Muscle layer of duodenum (tissue), 2 donors: ENCODE measurements at regions not wholly inside any gene's neighbourhood (a gene's known extent, or its start where the extent isn't known, plus 50 kb on each side); places are given as distances from the start of the nearest gene placed in this dataset.

Source experiments
- H3K27ac ChIP-seq: one replicate; pipeline ENCODE4 v1.7.0; 2013; ENCODE audit warnings: mild to moderate bottlenecking, low read length
- H3K27me3 ChIP-seq: one replicate; pipeline ENCODE4 v1.7.0; 2013; ENCODE audit warnings: low read depth, mild to moderate bottlenecking, control low read depth, low read length
- H3K36me3 ChIP-seq, 2 donors: one replicate each; pipeline ENCODE4 v1.7.0; 2013; ENCODE audit warnings: low read length in 2 of 2, control low read depth in 1 of 2, mild to moderate bottlenecking in 1 of 2; ENCODE audit not compliant: insufficient read depth in 2 of 2, control insufficient read depth in 1 of 2
- H3K4me1 ChIP-seq, 2 donors: one replicate each; pipeline ENCODE4 v1.7.0; 2013; ENCODE audit warnings: low read length in 2 of 2, mild to moderate bottlenecking in 2 of 2, control low read depth in 1 of 2, moderate library complexity in 1 of 2; ENCODE audit not compliant: insufficient read depth in 2 of 2, control insufficient read depth in 1 of 2
- H3K4me3 ChIP-seq, 2 donors: one replicate each; pipeline ENCODE4 v1.7.0; 2013; ENCODE audit warnings: low read length in 2 of 2, low read depth in 1 of 2, mild to moderate bottlenecking in 1 of 2
- H3K9me3 ChIP-seq, 2 donors: one replicate each; pipeline ENCODE4 v1.7.0; 2013; ENCODE audit warnings: low read length in 2 of 2, control low read depth in 1 of 2, mild to moderate bottlenecking in 1 of 2; ENCODE audit not compliant: control insufficient read depth in 1 of 2
- donor health status: healthy.

DNA sequence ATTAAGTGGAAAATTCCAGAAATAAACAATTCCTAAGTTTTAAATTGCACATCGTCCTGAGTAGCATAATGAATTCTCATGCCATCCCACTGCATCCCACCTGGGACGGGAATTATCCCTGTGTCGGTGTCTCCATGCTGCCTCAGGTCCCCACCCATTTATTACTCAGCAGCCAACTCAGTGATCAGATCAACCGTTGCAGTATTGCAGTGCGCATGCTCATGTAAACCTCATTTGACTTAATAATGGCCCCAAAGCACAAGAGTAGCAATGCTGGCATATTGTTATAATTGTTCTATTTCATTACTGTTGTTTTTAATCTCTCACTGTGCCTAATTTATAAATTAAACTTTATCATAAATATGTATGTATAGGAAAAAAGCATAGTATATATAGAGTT, 214.4 kb downstream of the METTL4 start:
- H3K9me3 ChIP-seq, result no peaks in the 10 kb centered on the region
- H3K27me3 ChIP-seq, result no peaks in the 10 kb centered on the region
- H3K36me3 ChIP-seq, result no peaks in the 10 kb centered on the region
- H3K27ac ChIP-seq, result no peak overlapping the region
- H3K4me3 ChIP-seq, result no peak overlapping the region
- H3K4me1 ChIP-seq, result no peaks in the 10 kb centered on the region

DNA sequence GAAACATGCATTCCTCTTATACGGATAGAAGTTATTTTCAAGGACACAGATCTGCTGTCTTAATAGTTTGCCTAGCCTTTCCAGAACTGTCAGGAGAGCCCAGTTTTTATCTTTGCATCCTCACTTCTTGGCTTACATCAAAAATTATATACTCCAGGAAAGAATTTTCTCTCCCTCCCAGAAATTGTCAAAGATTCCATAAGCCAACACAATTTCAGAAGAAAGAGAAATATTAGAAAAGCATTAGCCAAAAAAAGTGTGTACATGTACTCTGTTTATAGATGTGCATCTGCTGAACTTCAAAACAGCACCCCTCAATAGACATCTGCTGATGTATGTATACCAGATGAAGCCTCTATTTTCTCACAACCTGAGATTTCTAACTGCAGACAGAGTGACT, 210.4 kb downstream of the METTL4 start:
- Histone ChIP-seq H3K27me3 (no peaks in the 10 kb centered on the region), H3K4me3 (no peak overlapping the region), H3K4me1 (no peaks in the 10 kb centered on the region), H3K27ac (no peak overlapping the region), H3K36me3 (no peaks in the 10 kb centered on the region), H3K9me3 (no peaks in the 10 kb centered on the region)

DNA sequence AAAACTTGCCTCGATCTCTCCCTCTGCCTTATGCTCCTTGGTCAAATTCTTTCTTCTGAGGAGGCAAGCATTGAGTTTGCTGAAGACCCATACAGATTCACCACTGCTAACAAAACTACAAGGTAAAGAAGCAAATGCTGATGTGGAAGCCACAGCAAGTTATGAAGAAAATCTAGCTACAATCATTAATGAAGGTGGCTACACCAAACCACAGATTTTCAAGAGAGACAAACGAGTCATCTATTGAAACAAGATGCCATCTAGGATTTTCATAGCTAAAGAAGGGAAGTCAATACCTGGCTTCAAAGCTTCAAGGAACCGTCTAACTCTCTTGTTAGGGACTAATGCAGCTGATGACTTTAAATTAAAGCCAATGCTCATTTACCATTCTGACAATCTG, 203.2 kb downstream of the METTL4 start:
- H3K27ac ChIP-seq, result no peak overlapping the region
- no peak overlapping the region for H3K4me3 ChIP-seq
- no peaks in the 10 kb centered on the region for H3K4me1 ChIP-seq
- H3K27me3 ChIP-seq, result no peaks in the 10 kb centered on the region
- H3K36me3 ChIP-seq, result no peaks in the 10 kb centered on the region
- peaks cover 0 to 1% of the 10 kb centered on the region in 2 donors for H3K9me3 ChIP-seq

DNA sequence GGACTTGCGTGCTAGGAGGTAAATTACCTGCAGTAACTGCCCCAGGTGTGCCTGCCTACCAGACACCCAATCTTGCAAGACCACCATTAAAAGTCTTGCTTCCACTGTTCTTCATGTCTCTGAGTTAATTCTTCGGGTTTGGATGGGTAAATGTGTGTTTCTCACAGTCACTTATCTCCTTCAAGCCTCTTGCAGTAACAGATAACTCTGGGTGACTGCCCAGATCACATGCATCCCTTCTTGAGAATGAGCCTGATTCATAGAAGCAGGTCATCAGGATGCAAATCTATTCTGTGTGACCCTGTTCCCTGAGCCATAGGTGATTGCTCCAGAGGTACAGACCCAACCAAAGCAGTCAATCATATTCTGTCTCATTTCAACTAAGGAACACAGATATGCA, 194.6 kb downstream of the METTL4 start:
- Histone ChIP-seq H3K4me3 (no peak overlapping the region), H3K27ac (no peak overlapping the region), H3K36me3 (no peaks in the 10 kb centered on the region), H3K27me3 (no peaks in the 10 kb centered on the region), H3K9me3 (peaks cover 0 to 3% of the 10 kb centered on the region in 2 donors), H3K4me1 (no peaks in the 10 kb centered on the region)

DNA sequence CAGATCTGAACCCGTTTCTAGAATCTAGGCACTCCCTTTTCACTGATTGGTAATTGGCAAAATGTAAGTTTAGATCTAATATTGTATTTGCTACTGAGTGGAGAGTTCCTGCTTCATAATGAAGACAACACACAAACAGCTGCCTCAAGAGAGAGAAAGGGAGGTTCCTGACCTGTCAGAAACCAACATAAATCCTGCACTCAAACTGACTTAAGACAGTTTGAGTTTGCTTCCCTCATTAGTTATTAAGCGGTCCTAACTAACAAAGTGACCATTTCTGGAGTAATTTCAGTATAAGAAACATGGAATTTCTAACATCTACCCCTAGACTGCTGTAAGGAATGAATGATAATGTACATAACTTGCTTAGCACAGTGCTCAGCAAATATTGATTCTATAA, 191.2 kb downstream of the METTL4 start:
- H3K4me3 ChIP-seq, result no peak overlapping the region
- H3K27ac ChIP-seq, result no peak overlapping the region
- H3K4me1 ChIP-seq, result no peaks in the 10 kb centered on the region
- H3K27me3 ChIP-seq, result no peaks in the 10 kb centered on the region
- H3K36me3 ChIP-seq, result no peaks in the 10 kb centered on the region
- H3K9me3 ChIP-seq, result no peaks in the 10 kb centered on the region

DNA sequence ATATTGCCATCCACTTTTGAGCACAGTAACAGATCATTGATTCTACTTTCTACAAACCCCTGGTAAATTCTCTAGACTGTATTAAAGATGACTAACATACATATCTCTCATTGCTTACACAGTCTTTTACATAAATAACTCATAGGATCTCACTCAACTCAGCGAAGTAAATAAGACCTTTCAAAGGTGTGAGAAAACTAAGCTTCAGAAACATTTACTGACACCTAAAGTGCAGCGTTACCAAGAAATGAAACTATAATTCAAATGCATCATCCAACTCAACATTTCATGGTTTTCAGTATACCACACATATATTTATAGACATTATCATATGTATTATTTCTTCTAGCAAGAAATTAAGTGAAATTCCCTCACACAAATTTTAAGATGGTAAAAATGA, 189.8 kb downstream of the METTL4 start:
- H3K27ac ChIP-seq, result no peak overlapping the region

DNA sequence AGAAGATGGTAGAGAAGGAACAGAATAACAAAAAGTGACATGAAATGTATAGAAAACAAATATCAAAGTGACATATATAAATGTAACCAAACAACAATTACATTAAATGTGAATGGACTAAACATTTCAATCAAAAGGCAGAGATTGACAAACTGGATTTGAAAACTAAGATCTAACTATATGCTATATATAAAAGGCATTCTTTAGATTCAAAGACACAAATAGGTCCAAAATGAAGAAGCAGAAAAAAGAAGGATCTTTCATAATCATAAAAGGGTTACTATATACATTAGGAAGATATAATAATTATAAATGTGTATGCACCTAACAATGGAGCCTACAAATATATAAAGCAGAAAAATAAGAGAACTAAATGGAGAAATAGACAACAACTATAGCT, 183.7 kb downstream of the METTL4 start:
- Histone ChIP-seq H3K27ac (no peak overlapping the region), H3K36me3 (no peaks in the 10 kb centered on the region), H3K9me3 (peaks cover 0 to 2% of the 10 kb centered on the region in 2 donors), H3K4me1 (no peaks in the 10 kb centered on the region), H3K4me3 (no peak overlapping the region), H3K27me3 (no peaks in the 10 kb centered on the region)

More for the DNA sequence above, 189.8 kb downstream of the METTL4 start:
- Histone ChIP-seq H3K9me3 (no peaks in the 10 kb centered on the region), H3K4me3 (no peak overlapping the region), H3K4me1 (no peaks in the 10 kb centered on the region), H3K27me3 (no peaks in the 10 kb centered on the region), H3K36me3 (no peaks in the 10 kb centered on the region)

DNA sequence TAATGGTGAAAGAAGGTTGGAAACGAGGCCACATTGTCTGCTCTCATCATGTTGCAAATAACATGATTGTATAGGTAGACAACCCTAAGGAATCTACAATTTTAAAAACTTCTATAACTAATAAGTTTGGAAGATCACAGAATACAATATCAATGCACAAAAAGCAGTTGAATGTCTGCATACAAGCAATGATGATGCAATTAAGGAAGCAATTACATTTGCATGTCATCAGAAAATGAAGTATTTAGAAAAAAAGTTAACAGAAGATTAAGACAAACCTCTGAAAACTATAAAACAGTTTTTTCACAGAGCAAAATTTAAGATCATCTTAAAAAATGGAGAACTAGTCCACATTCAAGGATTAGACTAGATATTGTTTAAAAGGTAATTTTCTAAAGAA, 181.1 kb downstream of the METTL4 start:
- H3K27me3 ChIP-seq, result no peaks in the 10 kb centered on the region

DNA sequence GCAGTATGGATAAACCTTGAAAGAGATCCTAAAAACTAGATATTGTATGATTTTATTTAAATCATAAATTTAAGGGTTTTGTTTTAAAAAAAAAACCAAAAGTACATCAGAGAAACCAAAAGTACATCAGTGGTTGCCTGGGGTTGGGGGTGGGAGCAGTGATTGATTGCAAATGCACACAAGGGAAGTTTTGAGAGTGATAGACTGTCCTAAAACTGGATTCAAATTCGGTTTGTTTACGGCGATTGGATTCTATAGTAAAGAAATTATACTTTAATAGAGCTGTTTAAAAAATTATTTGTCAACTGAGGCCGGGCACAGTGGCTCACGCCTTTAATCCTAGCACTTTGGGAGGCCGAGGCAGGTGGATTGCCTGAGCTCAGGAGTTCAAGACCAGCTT, 179.8 kb downstream of the METTL4 start:
- Histone ChIP-seq H3K4me1 (no peaks in the 10 kb centered on the region), H3K27me3 (no peaks in the 10 kb centered on the region), H3K27ac (no peak overlapping the region), H3K4me3 (no peak overlapping the region), H3K36me3 (no peaks in the 10 kb centered on the region), H3K9me3 (peaks cover 0 to 2% of the 10 kb centered on the region in 2 donors)

More for the DNA sequence above, 181.1 kb downstream of the METTL4 start:
- Histone ChIP-seq H3K4me1 (no peaks in the 10 kb centered on the region), H3K27ac (no peak overlapping the region), H3K9me3 (peaks cover 0 to 2% of the 10 kb centered on the region in 2 donors), H3K4me3 (no peak overlapping the region), H3K36me3 (no peaks in the 10 kb centered on the region)

DNA sequence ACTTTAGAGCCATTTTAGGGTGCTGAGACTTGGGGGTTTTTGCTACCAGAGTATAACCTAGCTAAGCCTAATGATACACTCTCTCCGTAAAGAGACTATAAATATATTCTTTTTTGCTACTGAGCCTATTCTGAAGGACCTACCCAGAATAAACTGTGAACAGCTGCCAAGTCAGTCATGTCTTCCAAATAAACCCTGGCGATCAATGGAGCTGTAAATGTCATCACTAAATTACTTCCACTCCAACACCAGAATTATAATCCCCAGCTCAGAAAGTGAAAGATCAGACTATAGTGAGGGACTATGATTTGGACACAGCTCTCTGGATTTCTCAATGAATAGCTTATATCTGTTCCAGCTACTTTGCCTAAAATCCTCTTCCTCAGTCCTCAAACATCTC, 178.9 kb downstream of the METTL4 start:
- Histone ChIP-seq H3K27ac (no peak overlapping the region), H3K4me3 (no peak overlapping the region), H3K4me1 (no peaks in the 10 kb centered on the region), H3K27me3 (no peaks in the 10 kb centered on the region), H3K36me3 (no peaks in the 10 kb centered on the region), H3K9me3 (peaks cover 0 to 2% of the 10 kb centered on the region in 2 donors)

DNA sequence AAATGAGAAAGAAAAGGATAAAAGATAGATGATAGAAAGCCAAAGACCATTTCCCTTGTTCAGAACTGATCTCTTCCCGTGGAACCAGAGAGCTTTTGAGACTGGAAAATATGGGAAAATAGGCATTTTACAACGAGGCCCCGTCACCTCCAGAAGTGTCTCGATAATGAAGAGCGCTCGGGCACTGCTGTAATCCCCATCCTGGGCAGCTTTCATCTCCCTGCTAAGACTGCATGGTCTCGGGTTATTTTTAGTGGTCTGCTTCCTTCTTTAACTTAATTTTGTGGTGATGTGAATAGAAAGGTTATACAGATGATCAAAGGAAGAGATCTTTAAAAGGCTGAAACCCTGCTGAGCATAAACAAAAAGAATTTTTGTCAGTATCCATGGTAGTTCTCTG, 176.6 kb downstream of the METTL4 start:
- no peak overlapping the region for H3K4me3 ChIP-seq
- H3K27me3 ChIP-seq, result no peaks in the 10 kb centered on the region
- no peaks in the 10 kb centered on the region for H3K36me3 ChIP-seq
- no peak overlapping the region for H3K27ac ChIP-seq
- no peaks in the 10 kb centered on the region for H3K9me3 ChIP-seq
- no peaks in the 10 kb centered on the region for H3K4me1 ChIP-seq

DNA sequence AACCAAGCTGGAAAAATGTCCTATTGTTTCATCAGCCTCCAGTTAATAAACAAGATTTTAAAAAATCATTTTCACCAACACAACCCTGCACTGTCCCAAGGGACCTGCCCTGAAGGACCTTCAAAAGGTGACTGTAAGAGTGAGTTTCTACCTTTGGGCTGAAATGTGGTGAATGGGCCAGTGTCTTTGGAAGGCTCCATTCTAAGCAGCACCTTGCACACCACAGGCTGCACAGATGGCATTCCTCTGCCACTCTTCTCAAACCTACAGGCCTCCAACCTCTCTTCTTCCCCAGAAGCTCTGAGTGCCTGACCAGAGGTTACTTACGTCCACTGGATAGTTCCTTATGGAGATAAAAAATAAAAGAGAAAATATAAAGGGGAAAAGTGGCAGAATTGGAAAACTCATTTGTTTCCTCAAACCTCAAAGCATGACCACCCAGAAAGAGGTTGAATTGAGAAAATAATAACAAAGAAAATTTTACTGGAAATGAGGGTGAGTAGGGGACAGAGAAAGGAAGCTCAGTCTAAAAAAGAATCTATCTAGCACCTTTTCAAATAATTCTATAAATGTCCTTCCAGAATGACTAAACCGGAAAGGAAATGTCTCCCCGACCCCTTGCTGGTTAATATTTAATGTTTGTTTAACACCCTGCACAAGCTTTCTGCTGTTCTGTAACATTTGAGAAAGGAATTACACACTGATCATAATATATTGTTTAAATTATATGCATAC, 175.7 kb downstream of the METTL4 start:
- no peaks in the 10 kb centered on the region for H3K4me1 ChIP-seq
- no peaks in the 10 kb centered on the region for H3K9me3 ChIP-seq
- no peak overlapping the region for H3K4me3 ChIP-seq
- no peaks in the 10 kb centered on the region for H3K36me3 ChIP-seq
- H3K27ac ChIP-seq, result no peak overlapping the region
- no peaks in the 10 kb centered on the region for H3K27me3 ChIP-seq
